Stimulated activated CD8-positive, alpha-beta memory T cell treated with anti-CD3 and anti-CD28 coated beads, Interleukin-12 subunit alpha, Interleukin-12 subunit beta, amount 100 ng/mL, for 1 hour (primary cell): ENCODE measurements at regions not wholly inside any gene's neighbourhood (a gene's known extent, or its start where the extent isn't known, plus 50 kb on each side); places are given as distances from the start of the nearest gene placed in this dataset.
"Not testable (repeated sequence)": the region's sequence is repeated elsewhere in the genome, so short reads cannot be mapped to it uniquely, and the experiment has no call there.

Experiments used
- DNase-seq: peaks from one replicate; pipeline ENCODE4 v3.0.0-alpha.2; 2020; ENCODE audit warnings: low read depth

DNA sequence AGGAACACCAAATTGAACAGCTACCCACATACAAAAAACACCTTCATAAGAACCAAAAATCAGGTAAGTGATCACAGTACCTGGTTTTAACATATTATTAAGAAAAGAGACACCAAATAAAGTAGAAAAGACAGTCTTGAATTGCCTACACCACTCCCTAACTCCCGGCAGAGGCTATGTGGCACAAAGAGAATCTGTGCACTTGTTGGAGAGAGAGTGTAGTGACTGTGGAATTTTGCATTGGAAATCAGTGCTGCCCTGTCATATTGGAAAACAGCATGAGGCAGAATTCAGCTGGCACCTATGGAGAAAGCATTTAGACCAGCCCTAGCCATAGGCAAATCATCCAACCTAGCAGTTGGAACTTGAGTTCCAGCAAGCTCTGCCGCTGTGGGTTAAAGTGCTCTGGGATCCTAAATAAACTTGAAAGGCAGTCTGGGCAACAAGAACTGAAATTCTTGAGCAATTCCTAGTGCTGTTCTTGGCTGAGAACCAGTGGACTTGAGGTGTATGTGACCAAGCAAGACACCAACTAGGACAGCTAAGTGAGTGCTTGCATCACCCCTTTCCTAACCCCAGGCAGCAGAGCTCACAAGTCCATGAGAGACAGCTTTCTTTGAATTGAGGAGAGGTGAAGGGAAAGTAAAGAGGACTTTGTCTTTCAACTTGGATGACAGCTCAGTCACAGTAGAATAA is 969.6 kb upstream of the ALCAM start:
- DNase-seq: no peak

DNA sequence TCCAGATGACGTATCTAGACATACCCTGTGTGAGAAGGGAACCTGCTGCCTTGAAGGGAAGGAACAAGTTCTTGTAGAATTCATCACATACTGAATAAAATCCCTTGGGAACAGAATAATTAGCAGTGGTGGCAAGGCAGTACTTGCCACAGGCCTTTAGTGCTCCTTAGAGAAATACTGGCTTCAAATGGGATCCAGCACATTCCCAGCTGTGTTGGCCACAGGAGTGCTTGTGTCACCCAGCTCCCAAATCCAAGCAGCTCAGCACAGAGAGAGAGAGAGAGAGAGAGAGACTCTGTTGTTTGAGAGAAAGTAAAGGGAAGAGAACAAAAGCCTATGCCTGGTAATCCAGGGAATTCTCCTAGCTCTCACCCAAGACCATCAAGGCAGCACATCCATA is 969.0 kb upstream of the ALCAM start:
- no peak for DNase-seq

GRCh38 chr3:104402902-104403301 is 963.8 kb upstream of the ALCAM start:
- DNase-seq: no peak

DNA sequence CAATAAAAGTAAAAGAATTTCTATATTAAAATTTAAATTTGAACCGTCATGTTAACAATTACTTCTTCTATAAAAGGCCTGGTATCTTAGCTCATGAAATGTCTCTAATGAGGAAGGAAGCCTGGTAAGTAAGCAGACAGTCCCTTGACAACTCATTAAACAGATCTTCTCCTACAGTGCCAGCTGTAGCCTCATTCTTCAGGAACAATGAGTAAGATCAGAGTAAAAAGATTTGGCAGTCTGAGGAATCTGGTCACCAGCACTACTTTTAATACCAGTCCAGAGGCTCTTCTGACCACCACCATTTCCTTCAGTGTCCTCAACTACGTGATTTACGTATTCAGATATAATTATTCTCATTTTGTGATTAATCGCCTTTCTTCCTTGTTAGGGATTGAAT is 955.0 kb upstream of the ALCAM start:
- no peak for DNase-seq

DNA sequence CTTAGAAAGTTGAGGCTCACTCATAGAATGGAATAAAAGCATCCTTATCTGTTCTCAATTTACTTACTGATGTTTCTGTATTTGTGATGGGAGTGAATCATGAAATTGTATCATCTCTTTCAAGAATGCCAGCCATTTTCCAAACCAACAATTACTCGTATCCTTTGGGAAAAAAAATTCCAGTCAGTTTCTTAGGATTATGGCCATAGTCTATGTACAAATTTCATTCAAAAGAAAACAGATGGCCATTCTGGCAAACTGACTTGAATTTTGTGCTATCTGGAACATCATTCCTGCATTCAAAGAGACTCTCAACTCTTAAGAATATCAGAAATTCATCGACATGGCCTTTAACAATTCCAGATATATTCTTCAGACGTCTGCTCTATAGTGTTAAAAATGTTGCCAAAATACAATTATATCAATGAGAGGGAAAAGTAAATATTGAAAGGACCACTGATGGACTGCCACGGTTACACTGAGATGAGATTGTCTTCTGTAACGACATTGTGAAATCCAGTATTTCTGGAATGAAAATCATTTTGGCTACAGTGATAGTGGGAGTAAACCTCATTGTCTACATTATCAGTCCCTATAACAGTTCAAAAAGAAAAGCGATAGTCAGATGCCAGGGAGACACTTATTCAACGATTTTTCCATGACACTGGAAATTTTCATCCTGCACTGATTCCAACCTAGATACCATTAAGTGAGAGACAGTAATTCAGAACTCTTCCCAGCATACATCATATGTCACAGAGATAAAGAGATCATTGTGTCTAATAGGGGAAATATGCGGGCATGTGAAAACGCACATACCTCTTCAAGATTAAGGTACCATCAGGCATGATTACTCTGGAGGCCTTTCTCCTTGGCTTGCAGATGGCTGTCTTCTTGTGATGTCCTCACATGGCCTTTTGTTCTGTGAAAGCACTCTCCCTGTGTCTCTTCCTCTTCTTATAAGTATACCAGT is 953.8 kb upstream of the ALCAM start:
- DNase-seq: no peak

DNA sequence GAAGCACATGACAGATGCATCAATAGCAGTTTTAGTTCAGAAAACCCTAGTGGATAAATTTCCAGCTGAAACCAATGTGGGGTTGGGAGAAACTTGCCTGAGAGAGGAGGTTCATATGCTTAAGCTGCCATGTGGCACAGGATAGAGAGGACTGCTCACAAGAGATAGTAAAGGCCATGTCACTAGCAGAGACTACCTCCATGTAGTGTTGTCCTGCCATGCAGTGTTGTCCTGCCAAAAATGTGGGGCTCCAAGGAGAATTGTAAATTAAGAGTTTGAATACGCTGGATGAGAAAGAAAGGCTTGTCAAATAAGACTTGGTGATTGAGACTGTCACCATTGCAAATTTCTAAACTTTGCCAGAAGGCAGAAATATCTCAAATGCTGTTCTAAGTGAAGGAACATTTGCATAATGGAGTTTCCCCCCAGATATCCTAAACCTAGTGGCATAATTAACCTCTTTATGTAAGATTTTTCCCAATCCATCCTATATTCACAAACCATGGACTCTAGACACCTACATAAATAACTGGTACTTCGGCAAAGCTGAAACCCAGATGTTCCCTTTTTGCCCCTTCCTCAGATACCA is 938.3 kb upstream of the ALCAM start:
- no peak for DNase-seq

DNA sequence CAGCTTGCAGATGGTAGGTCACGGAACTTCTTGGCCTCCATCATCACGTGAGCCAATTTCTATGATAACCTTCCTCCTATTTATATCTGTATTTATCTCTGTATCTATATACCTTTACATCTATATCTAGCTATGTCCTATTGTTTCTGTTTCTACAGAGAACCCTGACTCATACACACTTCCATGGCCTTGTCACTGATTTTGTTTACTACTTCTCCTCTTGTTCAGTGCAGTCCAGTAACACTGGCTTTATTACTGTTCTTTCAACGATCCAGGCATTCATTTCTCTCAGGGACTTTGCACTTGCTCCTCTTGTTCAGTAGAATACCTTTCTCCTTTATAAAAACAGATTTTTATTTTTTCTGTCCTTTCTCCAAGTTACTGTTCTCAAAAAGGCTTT is 937.0 kb upstream of the ALCAM start:
- no peak for DNase-seq

DNA sequence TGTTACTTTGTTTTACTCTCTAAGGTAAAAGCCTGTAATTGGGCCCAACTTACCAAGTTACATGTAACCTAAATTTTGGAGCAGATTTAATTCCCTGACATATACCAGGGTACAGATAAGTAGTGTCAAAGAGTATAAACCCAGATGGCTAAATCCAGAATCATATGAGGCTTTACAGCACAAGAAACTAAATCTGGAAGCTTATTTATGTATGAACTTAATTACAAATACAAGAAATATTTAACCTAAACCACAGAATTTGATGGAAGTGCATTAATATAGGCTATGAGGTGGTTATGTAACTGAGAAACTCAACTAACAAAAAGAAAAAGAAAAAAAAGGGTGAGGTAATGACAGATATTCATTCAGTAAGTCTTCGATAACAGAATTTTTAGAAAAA is 930.2 kb upstream of the ALCAM start:
- DNase-seq: no peak

- DNase-seq: no peak
Measured at GRCh38 chr3:104437131-104437750, 929.5 kb upstream of the ALCAM start.

DNA sequence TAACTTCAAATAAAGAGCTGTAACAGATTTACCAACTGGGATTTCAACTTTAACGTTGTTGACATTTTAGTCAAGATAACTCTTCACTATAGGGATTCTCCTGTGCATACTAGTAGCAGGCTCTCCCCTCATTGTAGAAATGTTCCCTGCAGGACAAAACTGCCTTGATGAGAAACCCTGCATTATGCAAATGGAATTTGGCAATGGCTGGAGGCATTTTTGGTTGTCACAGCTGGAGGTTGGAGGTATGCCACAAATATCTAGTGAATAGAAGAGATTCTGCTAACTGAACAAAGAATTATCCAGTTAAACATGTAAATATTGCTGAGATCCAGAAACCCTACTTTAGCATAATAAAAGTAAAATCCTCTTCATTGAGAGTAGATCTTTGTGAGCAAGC is 928.8 kb upstream of the ALCAM start:
- no peak for DNase-seq

DNA sequence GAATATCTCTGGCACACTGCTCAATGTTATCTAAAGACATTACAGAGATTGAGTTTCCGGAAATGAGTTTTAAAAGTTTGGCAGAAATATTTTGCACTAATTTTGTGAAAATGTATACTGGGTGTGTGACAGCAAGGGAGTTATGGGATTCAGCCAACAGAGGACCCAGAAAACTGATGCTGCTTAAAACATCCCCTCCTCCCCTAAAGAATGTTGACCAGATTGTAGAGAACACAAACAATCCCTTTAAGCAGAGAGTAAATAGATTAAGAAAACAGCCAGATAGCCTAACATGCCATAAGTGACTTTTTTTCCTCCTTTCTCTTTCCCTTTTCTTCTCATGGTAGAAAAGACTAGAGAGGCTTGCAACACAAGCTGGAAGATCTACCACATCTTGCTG is 928.0 kb upstream of the ALCAM start:
- no peak for DNase-seq

DNA sequence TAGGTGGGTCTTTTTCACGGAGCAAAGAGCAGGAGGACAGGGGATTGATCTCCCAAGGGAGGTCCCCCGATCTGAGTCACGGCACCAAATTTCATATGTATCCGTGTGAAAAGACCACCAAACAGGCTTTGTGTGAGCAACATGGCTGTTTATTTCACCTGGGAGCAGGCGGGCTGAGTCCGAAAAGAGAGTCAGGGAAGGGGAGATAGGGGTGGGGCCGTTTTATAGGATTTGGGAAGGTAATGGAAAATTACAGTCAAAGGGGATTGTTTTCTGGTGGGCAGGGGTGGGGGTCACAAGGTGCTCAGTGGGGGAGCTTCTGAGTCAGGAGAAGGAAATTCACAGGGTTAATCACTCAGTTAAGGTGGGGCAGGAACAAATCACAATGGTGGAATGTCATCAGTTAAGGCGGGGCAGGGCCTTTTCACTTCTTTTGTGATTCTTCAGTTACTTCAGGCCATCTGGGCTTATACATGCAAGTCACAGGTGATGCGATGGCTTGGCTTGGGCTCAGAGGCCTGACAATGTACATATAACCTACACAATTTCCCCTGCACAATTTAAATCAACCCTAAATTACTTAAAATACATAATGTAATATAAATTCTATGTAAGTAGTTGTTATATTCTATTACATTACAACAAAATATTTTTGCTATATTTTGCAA is 921.3 kb upstream of the ALCAM start:
- DNase-seq: not testable (repeated sequence)

- DNase-seq: no peak
Measured at GRCh38 chr3:104447681-104448080, 919.0 kb upstream of the ALCAM start.

- DNase-seq: no peak
Measured at GRCh38 chr3:104452697-104453096, 914.0 kb upstream of the ALCAM start.

GRCh38 chr3:104458657-104459056 is 908.1 kb upstream of the ALCAM start:
- no peak for DNase-seq

- DNase-seq: no peak
Measured at GRCh38 chr3:104460477-104461406, 906.0 kb upstream of the ALCAM start.

DNA sequence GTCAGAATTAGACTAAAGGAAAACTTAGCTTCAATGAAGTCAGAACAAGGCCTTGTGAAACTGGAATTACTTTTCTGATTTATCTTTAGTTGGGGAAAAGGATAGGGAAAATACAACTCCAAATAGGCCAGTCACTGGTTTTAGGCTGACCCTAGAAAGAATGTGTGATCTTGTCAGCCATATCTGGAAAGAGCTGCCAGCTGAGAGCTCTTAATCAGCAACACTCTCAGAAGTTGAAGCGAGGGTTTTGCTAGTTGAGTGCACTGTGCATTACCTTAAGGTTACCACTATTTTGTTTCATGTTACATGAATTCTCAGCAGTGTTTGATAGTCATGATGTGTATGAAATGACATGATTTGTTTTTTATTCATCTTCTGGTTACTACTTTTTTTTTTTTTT is 905.3 kb upstream of the ALCAM start:
- no peak for DNase-seq

DNA sequence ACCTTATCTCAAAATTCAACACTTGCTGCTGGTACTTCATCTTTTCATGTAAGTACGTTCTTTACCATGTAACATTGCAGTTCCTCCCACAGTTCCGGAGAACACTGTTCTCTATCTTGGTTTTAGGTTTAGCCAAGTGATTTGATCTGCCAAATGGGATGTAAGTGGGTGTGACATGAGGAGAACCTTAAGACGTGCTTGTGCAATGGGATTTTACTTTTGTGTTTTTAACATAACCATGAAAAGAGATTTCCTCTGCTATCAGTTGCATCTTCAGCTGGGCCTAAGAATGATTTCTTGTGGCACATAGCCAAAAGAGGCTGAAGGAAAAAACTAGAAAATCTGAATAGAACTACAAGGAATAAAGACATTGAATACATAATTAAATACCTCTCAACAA is 894.5 kb upstream of the ALCAM start:
- no peak for DNase-seq

- no peak for DNase-seq
Measured at GRCh38 chr3:104474011-104474410, 892.7 kb upstream of the ALCAM start.

DNA sequence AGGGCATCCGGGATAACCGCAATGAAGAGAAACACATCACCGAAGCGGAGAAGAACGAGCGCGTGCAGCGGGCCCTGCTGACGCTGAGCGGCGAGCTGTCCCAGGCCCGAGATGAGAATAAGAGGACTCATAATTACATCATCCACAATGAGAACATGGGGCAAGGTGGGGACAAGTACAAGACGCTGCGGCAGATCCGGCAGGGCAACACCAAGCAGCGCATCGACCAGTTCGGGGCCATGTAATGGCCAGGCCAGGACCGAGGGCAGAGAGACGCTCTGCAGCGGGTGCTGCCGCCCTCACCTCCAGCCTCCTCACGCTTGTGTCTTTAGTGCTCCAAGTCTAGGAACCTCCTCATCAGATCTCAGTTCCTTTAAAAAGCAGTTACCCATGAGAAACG is 863.7 kb upstream of the ALCAM start:
- no peak for DNase-seq
